ENCODE measurements at regions not wholly inside any gene's neighbourhood (a gene's known extent, or its start where the extent isn't known, plus 50 kb on each side); places are given as distances from the start of the nearest gene placed in this dataset.
"Not testable (repeated sequence)": the region's sequence is repeated elsewhere in the genome, so short reads cannot be mapped to it uniquely, and the experiment has no call there.

DNA sequence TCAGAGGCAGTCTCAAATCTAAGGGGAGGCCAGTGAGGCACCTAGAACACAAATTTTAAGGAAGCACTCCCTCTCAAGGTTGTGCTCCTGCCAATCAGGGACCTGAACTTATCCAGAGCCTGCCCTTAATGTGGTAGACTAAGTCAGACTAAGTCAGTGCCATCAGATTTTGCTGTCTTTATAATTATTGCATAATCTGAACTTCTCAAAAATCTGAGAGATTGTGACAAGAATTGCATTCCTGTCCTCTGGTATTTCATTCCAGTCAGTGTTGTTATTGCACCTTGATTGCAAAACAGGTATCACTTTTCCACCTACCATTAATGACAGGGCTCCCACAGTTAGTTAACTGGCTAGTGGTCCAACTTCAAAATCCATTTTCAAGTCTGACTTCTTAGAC is 197.1 kb upstream of the HCN1 start:
- FAIRE-seq = no peak
- TF ChIP-seq NBN (IDR thresholded peaks at IDR 0.05; ENCODE audit: low read depth) (no peak), CEBPG (CRISPR knock-in tag; IDR thresholded peaks at IDR 0.05) (no peak), CEBPG (tag; conservative IDR thresholded peaks at IDR 0.05 in 1 of 2, IDR thresholded peaks at IDR 0.05 in 1 of 2) (0 out of 4 replicates have a peak, but pooled peaks of 1 of the 2 experiments have one; percentile 17), NFE2L1 (tag; IDR thresholded peaks at IDR 0.05; ENCODE audit: borderline replicate concordance, low read depth) (no peak), ERF (CRISPR knock-in tag; IDR thresholded peaks at IDR 0.05) (no peak), CREB1 (IDR thresholded peaks at IDR 0.05) (no peak), CREB1 (CRISPR knock-in tag; IDR thresholded peaks at IDR 0.05) (no peak)
- TF ChIP-seq, protein P1, sequence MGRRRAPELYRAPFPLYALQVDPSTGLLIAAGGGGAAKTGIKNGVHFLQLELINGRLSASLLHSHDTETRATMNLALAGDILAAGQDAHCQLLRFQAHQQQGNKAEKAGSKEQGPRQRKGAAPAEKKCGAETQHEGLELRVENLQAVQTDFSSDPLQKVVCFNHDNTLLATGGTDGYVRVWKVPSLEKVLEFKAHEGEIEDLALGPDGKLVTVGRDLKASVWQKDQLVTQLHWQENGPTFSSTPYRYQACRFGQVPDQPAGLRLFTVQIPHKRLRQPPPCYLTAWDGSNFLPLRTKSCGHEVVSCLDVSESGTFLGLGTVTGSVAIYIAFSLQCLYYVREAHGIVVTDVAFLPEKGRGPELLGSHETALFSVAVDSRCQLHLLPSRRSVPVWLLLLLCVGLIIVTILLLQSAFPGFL (CRISPR knock-in tag; IDR thresholded peaks at IDR 0.05) = no peak
- TF ChIP-seq, protein P2, sequence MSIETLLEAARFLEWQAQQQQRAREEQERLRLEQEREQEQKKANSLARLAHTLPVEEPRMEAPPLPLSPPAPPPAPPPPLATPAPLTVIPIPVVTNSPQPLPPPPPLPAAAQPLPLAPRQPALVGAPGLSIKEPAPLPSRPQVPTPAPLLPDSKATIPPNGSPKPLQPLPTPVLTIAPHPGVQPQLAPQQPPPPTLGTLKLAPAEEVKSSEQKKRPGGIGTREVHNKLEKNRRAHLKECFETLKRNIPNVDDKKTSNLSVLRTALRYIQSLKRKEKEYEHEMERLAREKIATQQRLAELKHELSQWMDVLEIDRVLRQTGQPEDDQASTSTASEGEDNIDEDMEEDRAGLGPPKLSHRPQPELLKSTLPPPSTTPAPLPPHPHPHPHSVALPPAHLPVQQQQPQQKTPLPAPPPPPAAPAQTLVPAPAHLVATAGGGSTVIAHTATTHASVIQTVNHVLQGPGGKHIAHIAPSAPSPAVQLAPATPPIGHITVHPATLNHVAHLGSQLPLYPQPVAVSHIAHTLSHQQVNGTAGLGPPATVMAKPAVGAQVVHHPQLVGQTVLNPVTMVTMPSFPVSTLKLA (conservative IDR thresholded peaks at IDR 0.05) = no peak

GRCh38 chr5:45890441-45891080 is 194.4 kb upstream of the HCN1 start:
- FAIRE-seq; intact Hi-C loops (cut with micrococcal nuclease): not testable (repeated sequence)

More for the DNA sequence above, 197.1 kb upstream of the HCN1 start:
- POLR2A ChIA-PET = no interaction called here
- CTCF ChIA-PET (ENCODE audit: low intra/inter-chr PET ratio) = no interaction called here
- Histone ChIP-seq H3K4me1 (replicated peaks in 1 of 2; ENCODE audit: control insufficient read depth in 2 of 2, insufficient read depth in 2 of 2, low read length in 2 of 2) (no peaks in the 10 kb centered on the region), H3K79me2 (ENCODE audit: control insufficient read depth, insufficient read depth, low read length) (no peaks in the 10 kb centered on the region), H3K9me3 (replicated peaks; ENCODE audit: control insufficient read depth, insufficient read depth, low read depth, low read length) (no peaks in the 10 kb centered on the region), H3K36me3 (ENCODE audit: control insufficient read depth, insufficient read depth, low read length) (no peaks in the 10 kb centered on the region), H3K9me1 (ENCODE audit: control insufficient read depth, insufficient read depth, low read length) (no peaks in the 10 kb centered on the region), H2AFZ (ENCODE audit: low read depth, low read length) (no peak overlapping the region), H3K27me3 (ENCODE audit: control insufficient read depth in 2 of 2, insufficient read depth in 2 of 2, low read length in 2 of 2) (no peaks in the 10 kb centered on the region), H3K9ac (ENCODE audit: insufficient read depth in 1 of 2, low read depth in 2 of 2, low read length in 2 of 2) (no peak overlapping the region), H4K20me1 (replicated peaks; ENCODE audit: control insufficient read depth, insufficient read depth, low read length) (no peaks in the 10 kb centered on the region), H3K4me3 (no peak overlapping the region), H3K27ac (ENCODE audit: extremely low read depth, low read depth, low read length) (no peak overlapping the region), H3K4me2 (ENCODE audit: insufficient read depth, low read length) (no peak overlapping the region)
- no peak for ATAC-seq
- intact Hi-C loops (cut with micrococcal nuclease) (no loop called here), in situ Hi-C loops (cut with MboI) (no loop called here)
- no peak for DNase-seq (ENCODE audit: extremely low read depth in 1 of 4, low spot score in 3 of 4)
- no TSS peak for BruUV-seq (replicated peaks)

More at GRCh38 chr5:45890441-45891080, 194.4 kb upstream of the HCN1 start:
- H4K20me1 ChIP-seq (replicated peaks; ENCODE audit: control insufficient read depth, insufficient read depth, low read length); H3K27ac ChIP-seq (ENCODE audit: extremely low read depth, low read depth, low read length); BruUV-seq (replicated peaks); H3K36me3 ChIP-seq (ENCODE audit: control insufficient read depth, insufficient read depth, low read length); H3K4me3 ChIP-seq; H3K27me3 ChIP-seq (ENCODE audit: control insufficient read depth in 2 of 2, insufficient read depth in 2 of 2, low read length in 2 of 2); in situ Hi-C loops (cut with MboI); H3K4me2 ChIP-seq (ENCODE audit: insufficient read depth, low read length); DNase-seq (ENCODE audit: extremely low read depth in 1 of 4, low spot score in 3 of 4); ATAC-seq; H3K9me3 ChIP-seq (replicated peaks; ENCODE audit: control insufficient read depth, insufficient read depth, low read depth, low read length); H3K4me1 ChIP-seq (replicated peaks in 1 of 2; ENCODE audit: control insufficient read depth in 2 of 2, insufficient read depth in 2 of 2, low read length in 2 of 2); H3K79me2 ChIP-seq (ENCODE audit: control insufficient read depth, insufficient read depth, low read length); H2AFZ ChIP-seq (ENCODE audit: low read depth, low read length); CTCF ChIA-PET (ENCODE audit: low intra/inter-chr PET ratio); POLR2A ChIA-PET; H3K9ac ChIP-seq (ENCODE audit: insufficient read depth in 1 of 2, low read depth in 2 of 2, low read length in 2 of 2); H3K9me1 ChIP-seq (ENCODE audit: control insufficient read depth, insufficient read depth, low read length): not testable (repeated sequence)
- 6% methylated on average over 11 of the region's 28 CpGs for WGBS (ENCODE audit: insufficient coverage, low coverage, missing lambda C conversion rate)
